HepG2 (cell line): ENCODE measurements at regions not wholly inside any gene's neighbourhood (a gene's known extent, or its start where the extent isn't known, plus 50 kb on each side); places are given as distances from the start of the nearest gene placed in this dataset.
A peak's percentile ranks its signal among the peaks of the same experiment; 100 is the strongest.

Source experiments
- ASH2L ChIP-seq: fragments of 300-600, 200-600 bp; sonication (generic); IDR thresholded peaks from 2 replicates; pipeline ENCODE4 v1.7.0; 2017; ENCODE audit warnings: low read depth, mild to moderate bottlenecking, moderate library complexity, mixed read lengths, low read length; ENCODE audit not compliant: insufficient read length
- DZIP1 ChIP-seq: sonication (generic); formaldehyde crosslinking; IDR thresholded peaks from 2 replicates; pipeline ENCODE4 v1.5.0; 2020; ENCODE audit warnings: mild to moderate bottlenecking, missing genetic modification reagents
- FOXK2 ChIP-seq: fragments of 450-650 bp; IDR thresholded peaks from 2 replicates; pipeline ENCODE4 v1.6.1; 2016
- IKZF1 ChIP-seq: fragments of 450-650 bp; IDR thresholded peaks from 2 replicates; pipeline ENCODE4 v1.7.1; 2016
- NR2F6 ChIP-seq, 2 experiments: IDR thresholded peaks; 2 replicates each; pipeline ENCODE4 v1.6.1; 2016; ENCODE audit warnings: antibody characterized with exemption in 1 of 2, mild to moderate bottlenecking in 1 of 2
- PCBP2 ChIP-seq: fragments of 200-400 bp; formaldehyde crosslinking; optimal IDR thresholded peaks from 2 replicates; pipeline ENCODE3; 2018; ENCODE audit warnings: low read length, low read depth; ENCODE audit not compliant: poor library complexity, severe bottlenecking
- PPARG ChIP-seq: conservative IDR thresholded peaks from 2 replicates; pipeline ENCODE4 v1.6.1; 2016; ENCODE audit warnings: missing biosample characterization, missing genetic modification reagents
- SSRP1 ChIP-seq: IDR thresholded peaks from 2 replicates; pipeline ENCODE4 v1.6.1; 2016; ENCODE audit warnings: control low read depth
- TAF1 ChIP-seq: sonication (generic); formaldehyde crosslinking; IDR thresholded peaks from 2 replicates; pipeline ENCODE4 v1.4.0; 2020; ENCODE audit warnings: missing genetic modification reagents
- ZNF263 ChIP-seq: sonication (generic); formaldehyde crosslinking; IDR thresholded peaks from 2 replicates; pipeline ENCODE4 v1.4.0; 2020; ENCODE audit warnings: missing genetic modification reagents
- ZNF501 ChIP-seq: sonication (generic); formaldehyde crosslinking; IDR thresholded peaks from 2 replicates; pipeline ENCODE4 v1.5.1; 2020; ENCODE audit warnings: mild to moderate bottlenecking, moderate library complexity, missing genetic modification reagents
- ZNF614 ChIP-seq: IDR thresholded peaks from 2 replicates; pipeline ENCODE4 v1.6.1; 2018; ENCODE audit warnings: missing biosample characterization, missing genetic modification reagents, inconsistent platforms, borderline replicate concordance
- ZNF709 ChIP-seq: sonication (generic); formaldehyde crosslinking; IDR thresholded peaks from 2 replicates; pipeline ENCODE4 v1.5.0; 2020; ENCODE audit warnings: mild to moderate bottlenecking, missing genetic modification reagents
- ZNF776 ChIP-seq: sonication (generic); formaldehyde crosslinking; IDR thresholded peaks from 2 replicates; pipeline ENCODE4 v1.4.0; 2020; ENCODE audit warnings: mild to moderate bottlenecking, missing genetic modification reagents
- ZNF879 ChIP-seq: sonication (generic); formaldehyde crosslinking; IDR thresholded peaks from 2 replicates; pipeline ENCODE4 v1.8.1; 2023; ENCODE audit warnings: missing genetic modification reagents
- TF ChIP-seq, protein P1 (sequence below): sonication (generic); formaldehyde crosslinking; IDR thresholded peaks from 2 replicates; pipeline ENCODE4 v1.9.0; 2021; ENCODE audit warnings: mild to moderate bottlenecking, missing genetic modification reagents
- TF ChIP-seq, protein P2 (sequence below): IDR thresholded peaks from 2 replicates; pipeline ENCODE4 v1.6.1; 2016; ENCODE audit warnings: mild to moderate bottlenecking
- TF ChIP-seq, protein P3 (sequence below): sonication (generic); formaldehyde crosslinking; IDR thresholded peaks from 2 replicates; pipeline ENCODE4 v1.4.0; 2020; ENCODE audit warnings: missing genetic modification reagents

DNA sequence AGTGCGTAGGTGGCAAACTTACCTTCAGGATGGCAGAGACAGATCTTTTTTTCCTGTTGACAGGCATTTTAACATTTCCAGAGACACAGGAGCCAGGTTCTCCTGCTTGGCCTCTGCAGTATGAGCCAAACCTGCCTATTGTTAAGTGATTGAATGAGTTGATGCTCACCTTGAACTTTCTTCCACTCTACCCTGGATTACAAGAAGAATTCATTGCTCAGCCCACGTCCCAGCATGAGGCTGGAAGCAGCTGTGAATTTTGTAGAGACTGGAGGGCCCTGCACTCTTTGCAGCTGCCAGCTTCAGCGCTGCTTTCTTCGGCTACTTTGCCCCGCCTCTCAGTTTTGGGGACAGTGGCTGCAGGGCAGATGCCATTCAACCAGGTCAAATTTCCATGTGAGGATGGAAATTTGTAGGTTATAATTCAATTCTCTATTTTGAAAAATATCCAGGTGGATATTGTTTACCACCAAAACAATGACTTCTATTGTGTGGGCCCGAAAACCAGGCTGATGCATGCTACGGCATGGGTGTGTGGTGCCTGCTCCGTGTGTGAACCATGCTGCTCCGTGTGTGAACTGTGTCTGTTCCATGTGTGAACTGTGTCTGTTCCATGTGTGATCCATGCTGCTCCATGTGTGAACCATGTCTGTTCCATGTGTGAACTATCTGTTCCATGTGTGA is 75.2 kb upstream of the METTL9 start (continued):
- no peak for TF ChIP-seq DZIP1 (CRISPR knock-in tag)
- peak; percentile 32 for TF ChIP-seq ASH2L
- 0 out of 2 replicates have a peak, but pooled peaks have one; percentile 66 for TF ChIP-seq ZNF501 (CRISPR knock-in tag)
- TF ChIP-seq ZNF776 (CRISPR knock-in tag), result no peak; the same call in 1 of the 2 replicates
- 0 out of 2 replicates have a peak, but pooled peaks have one; percentile 14 for TF ChIP-seq ZNF879 (CRISPR knock-in tag)
- no peak for TF ChIP-seq ZNF263 (CRISPR knock-in tag)
- TF ChIP-seq IKZF1, result no peak
- TF ChIP-seq ZNF709 (CRISPR knock-in tag), result 0 out of 2 replicates have a peak, but pooled peaks have one; percentile 55
- 0 out of 2 replicates have a peak, but pooled peaks have one; percentile 9 for TF ChIP-seq ZNF614 (CRISPR knock-in tag)
- TF ChIP-seq, protein P1, sequence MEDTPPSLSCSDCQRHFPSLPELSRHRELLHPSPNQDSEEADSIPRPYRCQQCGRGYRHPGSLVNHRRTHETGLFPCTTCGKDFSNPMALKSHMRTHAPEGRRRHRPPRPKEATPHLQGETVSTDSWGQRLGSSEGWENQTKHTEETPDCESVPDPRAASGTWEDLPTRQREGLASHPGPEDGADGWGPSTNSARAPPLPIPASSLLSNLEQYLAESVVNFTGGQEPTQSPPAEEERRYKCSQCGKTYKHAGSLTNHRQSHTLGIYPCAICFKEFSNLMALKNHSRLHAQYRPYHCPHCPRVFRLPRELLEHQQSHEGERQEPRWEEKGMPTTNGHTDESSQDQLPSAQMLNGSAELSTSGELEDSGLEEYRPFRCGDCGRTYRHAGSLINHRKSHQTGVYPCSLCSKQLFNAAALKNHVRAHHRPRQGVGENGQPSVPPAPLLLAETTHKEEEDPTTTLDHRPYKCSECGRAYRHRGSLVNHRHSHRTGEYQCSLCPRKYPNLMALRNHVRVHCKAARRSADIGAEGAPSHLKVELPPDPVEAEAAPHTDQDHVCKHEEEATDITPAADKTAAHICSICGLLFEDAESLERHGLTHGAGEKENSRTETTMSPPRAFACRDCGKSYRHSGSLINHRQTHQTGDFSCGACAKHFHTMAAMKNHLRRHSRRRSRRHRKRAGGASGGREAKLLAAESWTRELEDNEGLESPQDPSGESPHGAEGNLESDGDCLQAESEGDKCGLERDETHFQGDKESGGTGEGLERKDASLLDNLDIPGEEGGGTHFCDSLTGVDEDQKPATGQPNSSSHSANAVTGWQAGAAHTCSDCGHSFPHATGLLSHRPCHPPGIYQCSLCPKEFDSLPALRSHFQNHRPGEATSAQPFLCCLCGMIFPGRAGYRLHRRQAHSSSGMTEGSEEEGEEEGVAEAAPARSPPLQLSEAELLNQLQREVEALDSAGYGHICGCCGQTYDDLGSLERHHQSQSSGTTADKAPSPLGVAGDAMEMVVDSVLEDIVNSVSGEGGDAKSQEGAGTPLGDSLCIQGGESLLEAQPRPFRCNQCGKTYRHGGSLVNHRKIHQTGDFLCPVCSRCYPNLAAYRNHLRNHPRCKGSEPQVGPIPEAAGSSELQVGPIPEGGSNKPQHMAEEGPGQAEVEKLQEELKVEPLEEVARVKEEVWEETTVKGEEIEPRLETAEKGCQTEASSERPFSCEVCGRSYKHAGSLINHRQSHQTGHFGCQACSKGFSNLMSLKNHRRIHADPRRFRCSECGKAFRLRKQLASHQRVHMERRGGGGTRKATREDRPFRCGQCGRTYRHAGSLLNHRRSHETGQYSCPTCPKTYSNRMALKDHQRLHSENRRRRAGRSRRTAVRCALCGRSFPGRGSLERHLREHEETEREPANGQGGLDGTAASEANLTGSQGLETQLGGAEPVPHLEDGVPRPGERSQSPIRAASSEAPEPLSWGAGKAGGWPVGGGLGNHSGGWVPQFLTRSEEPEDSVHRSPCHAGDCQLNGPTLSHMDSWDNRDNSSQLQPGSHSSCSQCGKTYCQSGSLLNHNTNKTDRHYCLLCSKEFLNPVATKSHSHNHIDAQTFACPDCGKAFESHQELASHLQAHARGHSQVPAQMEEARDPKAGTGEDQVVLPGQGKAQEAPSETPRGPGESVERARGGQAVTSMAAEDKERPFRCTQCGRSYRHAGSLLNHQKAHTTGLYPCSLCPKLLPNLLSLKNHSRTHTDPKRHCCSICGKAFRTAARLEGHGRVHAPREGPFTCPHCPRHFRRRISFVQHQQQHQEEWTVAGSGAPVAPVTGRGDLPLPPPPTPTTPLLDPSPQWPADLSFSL, result peak; percentile 49; the same call in 1 of the 2 replicates
- TF ChIP-seq NR2F6 (IDR thresholded peaks at IDR 0.05), result 0 out of 2 replicates have a peak, but pooled peaks have one; percentile 6
- TF ChIP-seq NR2F6 (CRISPR knock-in tag; IDR thresholded peaks at IDR 0.05), result no peak
- TF ChIP-seq FOXK2, result peak; percentile 15; the same call in 1 of the 2 replicates
- TF ChIP-seq PPARG (CRISPR knock-in tag), result peak; percentile 87
- peak; percentile 70 for TF ChIP-seq SSRP1
- TF ChIP-seq PCBP2, result no peak
- TF ChIP-seq, protein P2, sequence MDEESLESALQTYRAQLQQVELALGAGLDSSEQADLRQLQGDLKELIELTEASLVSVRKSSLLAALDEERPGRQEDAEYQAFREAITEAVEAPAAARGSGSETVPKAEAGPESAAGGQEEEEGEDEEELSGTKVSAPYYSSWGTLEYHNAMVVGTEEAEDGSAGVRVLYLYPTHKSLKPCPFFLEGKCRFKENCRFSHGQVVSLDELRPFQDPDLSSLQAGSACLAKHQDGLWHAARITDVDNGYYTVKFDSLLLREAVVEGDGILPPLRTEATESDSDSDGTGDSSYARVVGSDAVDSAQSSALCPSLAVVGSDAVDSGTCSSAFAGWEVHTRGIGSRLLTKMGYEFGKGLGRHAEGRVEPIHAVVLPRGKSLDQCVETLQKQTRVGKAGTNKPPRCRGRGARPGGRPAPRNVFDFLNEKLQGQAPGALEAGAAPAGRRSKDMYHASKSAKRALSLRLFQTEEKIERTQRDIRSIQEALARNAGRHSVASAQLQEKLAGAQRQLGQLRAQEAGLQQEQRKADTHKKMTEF (CRISPR knock-in tag), result peak; percentile 42; the same call in 1 of the 2 replicates
- TF ChIP-seq, protein P3, sequence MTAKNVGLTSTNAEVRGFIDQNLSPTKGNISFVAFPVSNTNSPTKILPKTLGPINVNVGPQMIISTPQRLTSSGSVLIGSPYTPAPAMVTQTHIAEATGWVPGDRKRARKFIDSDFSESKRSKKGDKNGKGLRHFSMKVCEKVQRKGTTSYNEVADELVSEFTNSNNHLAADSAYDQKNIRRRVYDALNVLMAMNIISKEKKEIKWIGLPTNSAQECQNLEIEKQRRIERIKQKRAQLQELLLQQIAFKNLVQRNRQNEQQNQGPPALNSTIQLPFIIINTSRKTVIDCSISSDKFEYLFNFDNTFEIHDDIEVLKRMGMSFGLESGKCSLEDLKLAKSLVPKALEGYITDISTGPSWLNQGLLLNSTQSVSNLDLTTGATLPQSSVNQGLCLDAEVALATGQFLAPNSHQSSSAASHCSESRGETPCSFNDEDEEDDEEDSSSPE (CRISPR knock-in tag), result 0 out of 2 replicates have a peak, but pooled peaks have one; percentile 17
- 0 out of 2 replicates have a peak, but pooled peaks have one; percentile 33 for TF ChIP-seq TAF1
